Hematopoietic multipotent progenitor cell treated with erythropoietin and hydrocortisone succinate and interleukin-3 and kit ligand, for 6 days (in vitro differentiated cells): ENCODE measurements at regions not wholly inside any gene's neighbourhood (a gene's known extent, or its start where the extent isn't known, plus 50 kb on each side); places are given as distances from the start of the nearest gene placed in this dataset.
A peak's percentile ranks its signal among the peaks of the same experiment; 100 is the strongest.

Experiments used
- DNase-seq: peaks from one replicate; pipeline ENCODE4 v3.0.0-alpha.2; 2015

- DNase-seq: no peak
These were observed 117.1 kb upstream of the FBXL4 start for GRCh38 chr6:99064834-99065233.

- no peak for DNase-seq
These were observed 88.9 kb upstream of the FBXL4 start for GRCh38 chr6:99036672-99037071.

DNA sequence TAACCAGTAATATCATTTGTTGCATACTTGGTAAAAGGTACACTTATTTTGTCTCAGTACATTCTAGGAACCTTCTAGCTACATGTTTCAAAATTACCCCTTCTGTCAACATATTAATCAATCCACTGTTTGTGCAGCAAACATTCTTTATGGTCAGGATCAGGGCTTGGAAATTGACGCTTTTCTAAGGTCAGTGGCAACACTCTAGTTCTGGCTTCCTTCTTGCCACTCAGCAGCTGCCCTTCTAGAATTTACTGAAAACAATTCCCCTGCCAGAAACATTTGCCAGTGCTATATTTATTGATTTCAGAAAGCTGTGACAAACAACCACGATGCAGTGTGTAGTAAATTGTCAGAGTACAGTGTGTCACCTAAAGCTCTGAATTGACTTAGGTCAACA is 84.7 kb upstream of the FBXL4 start:
- DNase-seq: no peak

GRCh38 chr6:99031957-99032356 is 84.2 kb upstream of the FBXL4 start:
- no peak for DNase-seq

- DNase-seq: no peak
These were observed 83.2 kb upstream of the FBXL4 start for GRCh38 chr6:99030915-99031314.

DNA sequence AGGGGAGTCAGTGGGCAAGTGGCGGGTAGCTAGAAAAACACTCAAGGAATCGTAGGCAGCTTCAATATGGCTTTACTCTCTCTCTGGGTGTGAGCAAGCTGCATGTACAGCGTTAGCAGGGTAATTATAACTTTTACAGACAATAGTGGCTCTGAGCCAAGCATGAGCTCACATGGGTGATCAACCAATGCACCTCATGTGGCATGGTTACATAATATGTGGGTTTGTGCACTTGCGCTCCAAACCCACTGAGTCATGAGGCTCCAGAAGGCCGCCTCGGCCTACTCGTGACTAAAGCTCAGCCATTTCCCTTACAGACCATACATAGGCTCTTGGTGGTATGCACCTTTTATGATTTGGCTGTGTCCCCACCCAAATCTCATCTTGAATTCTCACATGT is 78.4 kb upstream of the FBXL4 start:
- DNase-seq: peak; percentile 8

DNA sequence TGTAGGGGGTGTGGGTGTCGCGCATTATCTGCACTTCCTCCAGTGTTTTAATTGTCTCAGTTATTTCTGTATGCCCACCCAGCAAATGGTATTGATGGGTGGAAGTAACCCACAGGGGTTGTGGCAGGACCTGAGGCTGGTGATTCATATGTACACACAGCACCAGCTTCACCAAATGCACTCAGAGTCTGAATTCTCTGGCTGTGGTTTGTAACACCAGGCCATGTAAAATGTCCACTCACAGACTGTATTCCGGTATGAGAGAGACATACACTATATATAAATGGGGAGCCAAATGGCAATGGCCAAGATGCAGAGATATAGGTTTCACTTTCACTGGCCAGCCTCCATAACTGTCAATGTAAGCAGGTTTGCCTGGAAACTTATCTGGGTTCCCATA is 76.3 kb upstream of the FBXL4 start:
- no peak for DNase-seq

DNA sequence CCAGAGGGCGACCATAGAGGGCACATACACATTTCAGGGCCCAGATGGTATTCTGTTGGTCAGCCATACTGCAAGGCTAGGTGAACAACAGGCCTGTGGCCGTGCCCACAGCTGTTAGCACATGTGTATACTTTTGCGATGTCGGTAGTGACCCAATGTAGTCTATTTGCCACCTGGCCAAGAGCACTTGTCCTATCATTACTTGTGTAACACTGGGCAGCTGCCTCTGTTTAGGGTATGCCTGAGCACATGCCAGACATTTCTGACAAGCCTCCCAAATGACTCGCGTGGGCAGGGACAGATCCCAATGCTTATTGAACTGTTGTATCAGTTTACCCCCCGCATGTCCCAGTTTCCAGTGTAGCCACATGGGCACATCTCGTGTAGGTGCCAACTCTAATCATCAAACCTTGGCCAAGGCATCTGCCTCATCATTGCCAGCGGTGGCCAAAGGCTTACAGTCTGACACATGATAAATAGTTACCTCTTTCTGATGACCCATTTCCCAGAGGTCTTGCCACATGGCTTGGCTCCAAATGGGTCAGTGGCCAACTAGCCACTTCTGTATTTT is 74.4 kb upstream of the FBXL4 start:
- no peak for DNase-seq

DNA sequence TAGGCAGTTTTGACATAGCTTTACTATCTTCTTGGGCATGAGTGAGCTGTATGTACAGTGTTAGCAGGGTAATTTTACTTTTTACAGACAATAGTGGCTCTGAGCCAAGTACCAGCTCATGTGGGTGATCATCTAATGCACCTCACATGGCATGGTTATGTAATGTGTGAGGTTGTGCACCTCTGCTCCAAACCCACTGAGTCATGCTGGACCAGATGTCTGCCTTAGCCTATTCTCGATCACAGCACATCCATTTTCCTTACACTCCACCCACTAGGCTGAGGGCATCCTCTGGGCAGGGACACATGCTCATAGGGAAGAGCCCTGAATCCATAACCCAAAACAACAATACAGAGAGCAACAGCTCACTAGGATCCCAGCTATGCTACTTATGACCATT is 71.6 kb upstream of the FBXL4 start:
- no peak for DNase-seq

DNA sequence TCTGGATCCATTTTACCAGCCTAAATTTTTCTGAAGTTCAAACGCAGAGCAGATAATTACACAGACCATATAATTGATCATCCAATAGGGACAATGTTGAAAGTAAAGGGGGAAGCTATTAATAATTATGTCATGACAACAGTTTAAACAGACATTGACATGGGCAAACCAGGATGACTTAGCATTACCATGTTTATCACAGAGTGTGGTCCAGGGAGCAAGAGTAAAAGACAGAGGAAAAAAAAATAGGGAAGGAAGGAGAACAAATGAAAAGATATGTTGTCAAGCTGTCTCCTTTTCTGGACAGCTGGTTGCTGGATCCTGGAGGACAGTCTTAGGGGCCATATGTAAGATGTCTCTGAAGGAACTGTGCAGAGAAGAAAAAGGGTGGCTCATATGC is 69.4 kb upstream of the FBXL4 start:
- DNase-seq: peak; percentile 23

DNA sequence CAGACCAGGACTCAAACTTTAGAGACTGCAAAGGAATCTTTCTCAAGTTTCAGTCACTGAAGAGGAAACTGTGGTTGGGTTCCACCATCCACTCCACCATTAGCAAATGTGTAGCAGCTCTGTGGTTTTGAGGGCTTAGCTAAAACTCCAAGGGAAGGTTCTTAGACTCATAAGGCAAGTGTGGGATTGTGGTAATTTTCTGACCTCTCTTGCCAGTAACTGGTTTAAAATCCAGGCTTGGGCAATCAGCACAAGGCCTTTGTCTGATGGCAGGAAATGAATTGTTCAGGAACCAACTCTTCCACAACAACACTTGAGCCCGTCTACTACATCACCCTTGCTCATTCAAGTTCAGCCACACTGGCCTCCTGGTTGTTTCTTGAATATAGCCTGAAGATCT is 68.6 kb upstream of the FBXL4 start:
- peak; percentile 73 for DNase-seq

DNA sequence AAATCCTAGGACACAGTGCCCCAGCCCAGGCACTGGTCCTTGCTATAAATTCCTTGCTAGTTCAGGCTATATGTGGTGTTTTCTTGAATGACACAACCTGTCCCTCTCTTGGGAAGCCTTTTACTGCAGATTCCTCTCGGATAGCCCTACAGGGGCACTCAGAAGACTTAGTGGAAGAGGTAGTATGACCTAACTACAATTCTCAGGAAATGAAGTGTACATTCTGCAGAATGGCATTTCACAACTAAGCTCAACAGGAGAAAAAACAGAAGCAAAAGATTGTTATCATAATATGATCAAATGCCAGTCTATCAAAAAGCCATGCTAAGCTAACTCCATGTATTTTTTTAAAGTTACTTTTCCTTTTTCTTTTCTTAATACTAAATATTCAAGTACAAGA is 66.3 kb upstream of the FBXL4 start:
- DNase-seq: peak; percentile 59

DNA sequence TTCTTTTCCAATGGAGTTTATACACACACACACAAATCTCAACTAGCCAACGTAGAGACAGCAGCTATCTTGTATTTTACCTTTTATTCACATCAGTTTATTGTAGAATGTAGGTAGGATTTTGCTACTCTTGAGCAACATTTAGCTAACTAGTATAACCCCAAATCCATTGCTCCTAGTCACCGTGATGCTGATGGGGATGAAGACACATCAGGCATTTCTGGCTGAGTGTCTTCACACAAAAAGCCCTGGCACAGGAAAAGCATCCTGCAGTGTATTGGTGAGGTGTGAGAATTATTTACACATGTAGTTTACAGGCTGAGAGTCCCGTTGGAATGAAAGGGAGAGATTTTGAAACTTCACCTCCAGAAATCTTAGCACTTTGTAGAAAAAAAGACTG is 65.9 kb upstream of the FBXL4 start:
- no peak for DNase-seq

- peak; percentile 6 for DNase-seq
These were observed 65.4 kb upstream of the FBXL4 start for GRCh38 chr6:99013145-99013544.

- no peak for DNase-seq
These were observed 63.4 kb upstream of the FBXL4 start for GRCh38 chr6:99011151-99011550.

DNA sequence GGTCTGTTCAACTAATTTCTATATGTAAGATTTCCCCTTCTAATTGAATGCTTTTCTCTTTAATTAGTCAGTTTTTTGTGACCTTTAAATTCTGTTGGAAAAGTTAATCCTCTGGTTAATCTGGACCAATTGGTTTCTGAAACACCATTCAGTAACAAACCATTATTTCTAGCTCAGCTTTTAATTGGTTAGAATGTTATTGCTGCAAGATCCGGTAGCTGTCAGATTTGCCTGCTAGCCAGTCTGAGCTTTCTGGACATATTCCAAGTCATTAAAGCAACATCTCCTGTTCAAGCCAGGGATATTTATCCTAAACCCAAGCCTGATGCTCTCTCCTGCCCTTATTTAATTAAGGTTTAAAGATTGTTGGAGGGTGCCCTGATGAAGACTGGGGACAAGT is 55.1 kb upstream of the FBXL4 start:
- no peak for DNase-seq

GRCh38 chr6:98998103-98998502 is 50.4 kb upstream of the FBXL4 start:
- no peak for DNase-seq
